ENCODE measurements at regions not wholly inside any gene's neighbourhood (a gene's known extent, or its start where the extent isn't known, plus 50 kb on each side); places are given as distances from the start of the nearest gene placed in this dataset.
A peak's percentile ranks its signal among the peaks of the same experiment; 100 is the strongest.

DNA sequence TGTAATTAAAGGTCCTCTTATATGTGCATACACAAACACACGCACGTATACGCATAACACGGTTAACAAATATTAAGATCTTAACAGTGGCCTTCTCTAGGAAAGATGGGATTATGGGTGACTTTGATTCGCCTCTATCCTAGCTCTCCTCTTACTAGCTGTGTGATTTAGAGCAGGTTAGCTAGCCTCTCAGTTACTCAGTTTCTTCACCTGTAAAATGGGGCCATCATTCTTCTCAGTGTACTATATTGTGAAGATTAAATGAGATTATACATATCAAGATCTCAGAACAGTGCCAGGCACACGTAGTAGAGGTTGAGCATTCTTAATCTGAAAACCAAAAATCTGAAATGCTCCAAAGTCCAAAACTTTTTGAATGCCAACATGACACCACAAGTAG is 159.3 kb downstream of the BCOR start:
- DNase-seq: no peak

DNA sequence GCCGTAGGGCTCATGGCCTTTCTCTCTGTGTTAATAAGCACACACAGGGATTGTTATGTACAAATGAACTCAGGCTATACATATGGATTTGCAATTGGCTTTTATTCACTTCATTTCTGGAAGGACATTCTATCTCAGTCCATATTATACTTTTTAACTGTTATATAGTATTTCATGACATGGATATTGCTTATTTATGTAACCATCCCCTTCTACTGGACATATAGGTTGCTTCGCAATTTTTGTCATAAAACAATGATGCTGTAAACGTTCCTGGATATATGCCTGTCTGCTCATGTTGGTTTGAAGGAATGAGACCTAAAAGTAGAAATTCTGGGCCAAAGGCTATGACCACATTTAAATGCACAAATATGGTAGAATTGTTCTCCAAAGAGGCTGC is 158.1 kb downstream of the BCOR start:
- no peak for DNase-seq

DNA sequence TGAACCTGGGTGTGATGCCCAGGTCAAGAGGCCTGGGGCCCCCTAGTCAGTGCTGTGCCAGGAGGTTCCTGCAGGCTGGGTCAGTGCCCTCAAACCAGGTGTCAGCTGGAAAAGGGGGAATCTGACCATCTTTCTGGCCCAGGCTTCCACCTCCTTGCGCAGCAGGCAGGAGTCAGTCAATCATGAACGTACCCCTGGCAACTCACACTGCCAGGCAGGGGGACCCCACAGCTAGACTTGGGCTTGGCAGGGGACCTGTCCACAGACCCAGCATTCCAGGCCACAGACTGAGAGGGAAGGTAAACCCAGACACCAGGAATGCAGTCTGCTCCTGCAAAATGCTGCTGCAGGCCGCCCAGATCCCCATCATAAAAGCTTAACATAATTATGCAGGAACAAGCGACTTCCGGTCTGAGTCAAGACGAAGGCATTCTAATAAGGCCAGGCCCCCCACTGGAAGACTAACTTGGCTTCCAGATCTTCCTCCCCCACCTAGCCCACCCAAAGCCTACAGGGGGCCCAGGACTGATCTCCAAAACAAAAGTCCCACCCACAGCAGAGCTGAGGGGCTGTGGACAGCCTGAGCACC is 156.3 kb downstream of the BCOR start:
- DNase-seq: no peak

DNA sequence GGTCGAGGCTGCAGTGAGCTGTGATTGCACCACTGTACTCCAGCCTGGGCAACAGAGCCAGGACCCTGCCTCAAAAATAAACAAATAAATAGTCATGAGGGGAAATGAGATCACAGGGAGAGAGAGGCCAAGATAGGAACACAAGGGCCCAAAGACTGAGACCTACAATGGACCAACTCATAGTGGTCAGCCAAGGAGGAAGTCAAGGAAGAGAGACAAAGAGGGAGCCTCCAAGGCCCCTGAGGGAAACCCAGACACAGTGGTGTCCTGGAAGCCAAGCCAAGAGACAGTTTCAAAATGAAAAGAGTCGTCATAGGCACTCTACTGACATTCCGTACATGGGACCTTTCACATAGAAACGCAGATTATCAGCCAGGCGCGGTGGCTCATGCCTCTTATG is 153.3 kb downstream of the BCOR start:
- DNase-seq: no peak

DNA sequence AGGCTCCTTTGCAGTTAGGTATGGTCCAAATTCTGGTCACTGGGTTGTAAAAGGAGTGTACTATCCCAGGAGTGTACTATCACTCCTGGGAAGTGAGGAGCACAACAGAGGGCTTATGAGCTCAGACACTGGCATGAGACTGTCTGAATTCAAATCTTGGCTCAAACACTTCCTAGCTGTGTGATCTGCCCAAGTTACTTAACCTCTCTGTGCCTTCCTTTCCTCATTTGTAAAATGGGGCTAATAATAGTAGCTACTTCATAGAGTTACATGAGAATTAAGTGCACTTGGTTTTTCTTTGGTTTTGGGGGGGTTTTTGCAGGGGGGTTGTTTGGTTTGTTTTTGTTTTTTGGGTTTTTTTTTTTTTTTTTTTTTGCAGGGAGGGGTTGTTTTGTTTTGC is 152.0 kb downstream of the BCOR start:
- no peak for DNase-seq

DNA sequence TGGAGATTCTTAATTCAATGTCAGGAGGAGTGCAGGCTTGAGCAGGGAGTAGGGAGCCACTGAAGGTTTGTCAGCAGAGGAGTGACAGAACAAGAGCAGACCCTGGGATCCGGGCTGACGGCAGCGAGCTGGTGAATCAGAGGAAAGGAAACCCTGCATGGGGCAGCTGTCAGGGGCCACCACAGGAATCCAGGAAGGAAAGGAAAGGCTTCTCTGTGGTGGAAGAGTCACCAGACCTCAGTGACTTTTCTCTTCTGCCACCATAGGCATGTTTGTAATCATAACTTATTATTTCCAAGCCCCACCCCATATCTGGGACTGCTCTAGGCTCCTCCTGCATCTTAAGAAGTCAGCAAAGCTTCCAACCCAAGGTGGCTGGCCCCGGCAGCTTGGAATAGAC is 150.9 kb downstream of the BCOR start:
- DNase-seq: no peak

DNA sequence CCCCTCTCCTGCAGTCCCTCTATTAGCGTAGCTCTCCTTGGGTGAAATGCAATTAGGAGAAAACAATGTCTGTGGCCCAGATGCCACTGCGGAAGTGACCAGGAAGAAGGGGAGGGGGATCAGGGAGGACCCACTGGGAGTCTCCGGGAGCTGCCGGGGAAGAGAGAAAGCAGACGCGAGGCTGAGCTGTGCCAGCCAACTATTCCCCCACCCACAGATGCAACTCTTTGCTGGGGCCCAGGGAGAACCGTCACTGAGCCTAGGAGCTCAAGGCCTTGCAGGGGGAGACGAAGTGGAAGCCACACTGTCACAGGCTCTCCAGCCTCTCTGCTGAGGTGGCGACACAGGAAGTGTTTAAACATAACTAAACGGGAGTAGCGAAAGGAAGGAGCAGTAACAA is 149.2 kb downstream of the BCOR start:
- no peak for DNase-seq

DNA sequence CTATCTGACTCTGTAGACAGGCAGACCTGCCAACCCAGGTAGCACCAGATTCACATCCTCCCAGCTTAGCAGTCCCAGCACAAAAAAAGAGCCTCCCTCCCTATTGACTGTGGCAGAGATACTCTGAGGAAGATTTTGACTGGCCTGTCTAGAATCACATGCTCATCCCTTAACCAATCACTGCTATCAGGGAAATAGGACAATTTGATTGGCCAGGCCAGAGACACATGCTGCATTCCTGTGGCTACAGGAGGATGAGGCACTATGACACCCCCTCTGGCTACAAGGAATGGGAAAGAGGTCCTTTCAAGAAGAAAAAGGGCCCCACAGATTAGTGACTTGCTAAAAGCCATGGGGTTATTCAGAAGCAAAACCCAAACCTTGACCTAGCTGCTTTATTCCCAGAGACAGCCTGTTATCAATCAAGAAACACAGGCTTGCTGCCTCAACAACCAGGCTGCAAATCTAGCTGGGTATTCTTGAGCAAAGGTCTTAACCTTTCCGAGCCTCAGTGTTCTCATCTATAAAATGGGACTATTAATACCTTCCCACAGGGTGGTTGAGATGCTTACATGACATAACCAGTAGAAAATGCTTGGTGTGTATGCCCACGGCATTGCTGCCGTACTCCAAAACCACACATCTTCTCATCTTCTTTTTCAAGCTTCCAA is 147.6 kb downstream of the BCOR start:
- no peak for DNase-seq

DNA sequence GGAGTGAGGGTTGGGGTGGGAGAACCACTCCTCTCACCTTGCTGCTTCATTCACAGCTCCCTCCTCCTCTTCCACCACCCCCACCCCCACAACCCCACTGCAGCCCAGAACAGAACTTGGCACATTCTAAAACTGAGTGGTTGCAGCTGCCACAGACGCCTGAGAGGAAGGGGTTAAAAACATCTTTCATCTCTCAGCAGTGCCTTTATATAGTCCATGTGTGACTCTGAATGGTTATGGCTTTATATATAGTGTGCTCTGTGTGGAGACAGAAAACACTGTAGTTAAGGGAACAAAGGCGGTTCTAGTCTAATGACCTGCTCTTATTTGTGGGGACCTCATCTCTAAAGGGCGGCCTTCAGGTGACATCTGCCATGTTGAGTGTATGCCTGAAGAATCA is 144.8 kb downstream of the BCOR start:
- no peak for DNase-seq

DNA sequence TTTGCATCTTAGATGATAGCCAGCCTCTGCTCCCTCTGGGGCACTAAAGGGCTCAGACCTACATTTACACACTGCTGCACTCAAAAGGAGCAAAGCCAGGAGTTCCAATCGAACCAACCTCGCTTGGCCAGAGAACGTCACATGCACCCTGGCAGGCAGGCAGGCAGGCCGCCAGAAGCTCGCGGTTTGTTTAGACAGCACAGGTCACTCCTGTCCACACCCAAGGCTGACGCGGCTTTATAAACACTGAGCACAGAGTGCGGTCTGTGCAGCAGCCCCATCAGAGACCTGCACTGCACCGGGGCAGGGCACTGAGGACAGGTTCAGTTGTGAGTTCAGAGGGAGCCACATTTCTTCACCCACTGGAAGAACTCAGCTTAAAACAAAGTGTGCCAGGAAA is 143.9 kb downstream of the BCOR start:
- DNase-seq: no peak

DNA sequence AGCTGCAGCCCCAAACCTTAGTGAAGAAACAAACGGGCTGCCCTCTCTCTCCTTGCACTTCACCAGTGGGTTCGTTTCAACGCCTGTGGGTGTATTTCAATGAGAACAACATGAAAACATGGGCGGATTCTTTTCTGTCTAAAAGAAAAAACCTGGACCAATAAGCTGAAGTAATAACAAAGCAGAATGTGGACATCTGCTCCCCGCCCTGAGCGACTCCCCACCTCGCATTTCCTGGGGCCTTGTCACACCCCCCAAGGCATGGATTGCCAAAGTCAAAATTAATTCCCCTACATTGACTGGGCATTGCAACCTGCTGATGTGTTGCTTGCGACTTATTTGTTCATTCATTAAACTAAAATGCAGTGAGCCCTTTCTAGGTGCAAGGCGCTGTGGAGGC is 142.9 kb downstream of the BCOR start:
- no peak for DNase-seq

DNA sequence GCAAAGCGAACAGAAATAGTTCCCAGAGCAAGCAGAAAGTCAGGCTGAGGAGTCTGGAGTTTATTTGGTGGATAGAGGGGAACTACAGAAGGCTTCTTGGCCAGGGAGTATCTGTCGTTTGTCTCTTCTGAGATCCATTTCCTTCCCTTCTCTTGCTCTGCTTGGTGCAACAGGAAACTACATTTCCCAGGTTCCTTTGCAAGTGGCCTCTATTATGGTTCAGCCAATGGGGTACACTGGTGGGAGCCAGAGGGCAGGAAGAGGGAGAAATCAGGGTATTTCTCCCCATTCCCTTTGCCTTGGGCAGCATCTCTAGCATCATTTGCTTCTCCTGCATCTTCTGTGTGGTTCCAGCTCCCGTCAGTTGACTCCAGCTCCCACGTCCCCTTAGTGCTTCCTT is 142.1 kb downstream of the BCOR start:
- DNase-seq: no peak

DNA sequence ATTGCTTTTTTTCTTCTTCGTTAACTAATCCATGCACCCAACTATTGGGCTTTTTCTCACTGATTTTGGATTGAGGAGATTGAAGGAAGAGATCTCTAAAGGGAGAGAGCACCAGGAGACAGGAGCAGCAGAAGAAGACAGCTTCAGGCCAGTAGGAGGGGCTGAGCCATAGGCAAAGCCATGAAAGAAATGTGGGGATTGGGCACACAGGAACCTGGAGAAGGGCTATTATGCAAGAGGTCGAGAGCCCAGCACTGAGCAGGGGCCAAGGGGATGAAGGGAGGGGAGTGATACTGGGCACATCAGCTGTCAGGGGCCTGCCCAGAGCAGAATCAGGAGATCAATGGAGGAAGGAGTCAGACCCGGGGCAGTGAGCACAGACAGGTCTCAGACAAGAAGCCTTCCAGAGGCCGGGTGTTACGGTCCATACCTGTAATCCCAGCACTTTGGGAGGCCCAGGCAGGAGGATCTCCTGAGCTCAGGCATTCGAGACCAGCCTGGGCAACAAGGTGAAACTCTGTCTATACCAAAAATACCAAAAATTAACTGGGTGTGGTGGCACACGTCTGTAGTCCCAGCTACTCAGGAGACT is 140.9 kb downstream of the BCOR start:
- no peak for DNase-seq

DNA sequence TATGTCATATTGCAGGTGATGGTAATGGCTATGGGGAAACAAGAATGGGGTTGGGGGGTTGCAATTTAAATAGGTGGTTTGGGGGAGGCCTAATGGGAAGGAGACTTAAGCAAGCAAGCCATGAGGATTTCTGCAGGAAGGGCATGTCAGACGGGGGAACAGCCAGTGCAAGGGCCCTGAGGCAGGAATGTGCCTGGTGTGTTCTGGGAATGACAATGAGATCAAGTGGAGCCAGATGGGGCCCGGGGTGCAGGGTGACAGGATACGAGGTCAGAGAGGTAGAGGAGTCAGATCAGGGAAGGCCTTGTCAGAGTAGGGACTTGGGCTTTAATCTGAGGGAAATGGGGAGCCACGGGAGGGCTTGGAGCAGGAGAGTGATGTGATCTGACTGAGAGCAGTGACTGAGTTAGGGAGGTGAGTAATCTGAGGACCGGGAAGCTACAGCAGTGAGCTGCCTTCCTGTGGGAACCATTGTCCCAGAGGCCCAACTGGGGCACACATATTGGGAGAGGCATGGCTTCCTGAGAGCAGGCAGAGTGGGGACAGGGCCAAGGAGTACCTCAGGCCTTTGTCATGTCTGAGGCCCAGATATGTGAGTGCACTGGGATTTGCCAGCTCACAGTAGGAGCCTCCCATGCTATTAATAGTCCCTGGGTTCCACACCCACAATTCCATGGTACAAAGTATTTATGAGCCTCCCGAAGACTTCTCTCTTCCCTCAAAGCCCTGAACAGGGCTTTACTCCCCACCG is 139.8 kb downstream of the BCOR start:
- DNase-seq: no peak

DNA sequence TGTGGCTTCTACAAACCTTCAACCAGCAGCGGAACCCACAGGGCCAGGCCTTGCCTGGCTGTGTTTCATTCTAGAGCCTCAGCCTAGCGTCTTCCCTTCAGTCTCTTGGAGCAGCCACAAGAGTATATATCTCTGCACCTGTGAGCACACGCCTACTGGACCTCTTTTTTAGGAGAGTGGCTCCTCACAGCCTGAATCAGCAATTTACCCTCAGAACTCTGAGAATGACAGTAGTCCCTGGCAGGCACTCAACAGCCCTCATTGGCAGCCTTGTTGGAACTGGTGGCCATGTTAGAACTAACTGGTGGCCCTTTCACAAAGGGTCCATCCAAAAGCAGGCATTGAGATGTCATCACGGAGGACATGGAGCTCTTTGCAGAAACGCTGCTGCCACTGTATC is 138.9 kb downstream of the BCOR start:
- no peak for DNase-seq

DNA sequence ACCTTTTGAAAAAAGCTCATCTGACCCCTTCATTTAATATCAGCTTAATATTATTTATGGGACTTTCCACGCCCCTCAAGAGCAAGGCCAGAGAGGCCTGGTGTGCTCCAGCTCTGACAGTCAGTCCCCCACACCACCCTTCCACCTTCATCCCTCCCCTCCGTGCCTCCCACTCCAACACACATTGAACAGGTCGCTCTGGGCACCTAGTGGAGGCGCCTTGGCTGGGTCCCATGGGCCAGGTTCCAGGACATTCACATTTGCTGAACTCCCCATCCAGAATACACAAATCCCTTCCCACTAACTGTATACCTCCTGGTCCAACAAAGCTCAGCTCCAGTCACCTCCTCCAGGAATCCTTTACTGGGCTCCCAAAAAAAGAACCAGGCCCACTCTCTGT is 137.5 kb downstream of the BCOR start:
- no peak for DNase-seq

DNA sequence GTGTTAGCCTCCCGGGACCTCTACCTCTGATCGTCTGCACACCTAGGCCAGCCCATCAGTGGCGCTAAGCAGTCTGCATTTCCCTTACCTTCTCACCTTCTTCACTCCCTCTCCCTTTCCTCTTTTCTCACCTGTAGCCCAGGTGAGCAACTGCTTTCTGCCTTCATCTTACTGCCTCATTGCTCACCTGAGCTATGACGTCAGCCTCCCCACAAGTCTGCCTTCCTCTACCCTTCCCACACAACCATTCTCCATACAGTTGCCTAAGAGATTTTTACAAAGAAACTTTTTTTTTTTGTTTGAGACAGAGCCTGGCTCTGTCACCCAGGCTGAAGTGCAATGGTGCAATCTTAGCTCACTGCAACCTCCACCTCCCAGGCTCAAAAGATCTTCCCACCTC is 136.3 kb downstream of the BCOR start:
- no peak for DNase-seq

DNA sequence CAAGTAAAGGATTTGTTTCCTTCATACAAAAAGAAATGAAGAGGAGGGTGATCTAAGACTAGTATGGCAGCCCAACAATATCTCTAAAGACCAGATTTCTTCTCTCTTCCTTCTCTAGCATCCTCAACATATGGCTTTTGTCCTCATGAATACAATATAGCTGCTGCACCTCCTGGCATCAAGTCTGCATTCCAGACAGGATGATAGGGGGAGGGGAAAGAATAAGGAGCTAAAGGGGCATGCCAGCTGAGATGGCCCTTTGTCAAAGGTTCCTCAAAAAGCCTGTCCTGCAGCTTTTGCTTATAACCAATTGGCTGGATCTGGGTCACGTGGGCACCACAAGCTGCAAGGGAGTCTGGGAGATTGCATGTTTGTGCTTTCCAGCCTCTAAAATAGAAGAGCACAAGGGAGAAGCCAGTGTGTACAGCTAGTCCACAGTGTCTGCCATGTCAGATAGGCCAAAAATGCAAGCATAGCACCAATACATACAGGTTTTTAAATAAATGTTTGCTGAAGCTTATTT is 132.6 kb downstream of the BCOR start:
- DNase-seq: no peak

DNA sequence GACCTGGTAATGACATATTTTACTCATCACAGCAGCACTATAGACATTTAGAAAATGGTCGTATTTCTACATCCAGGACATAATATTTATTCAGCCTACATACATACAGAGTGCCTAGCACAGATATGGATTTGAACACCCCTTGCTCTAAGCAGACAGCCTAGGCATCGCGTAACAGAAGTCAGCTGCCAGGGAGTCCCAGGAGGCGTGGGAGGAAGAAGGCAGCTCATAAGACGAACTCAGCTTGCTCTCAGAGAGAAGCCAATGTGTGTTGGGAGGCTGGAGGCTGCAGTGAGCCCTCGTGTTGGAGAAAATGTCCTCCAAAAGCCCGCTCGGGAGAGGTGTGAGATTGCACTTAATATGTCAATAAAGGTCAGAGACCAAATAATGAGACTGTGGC is 131.6 kb downstream of the BCOR start:
- no peak for DNase-seq

DNA sequence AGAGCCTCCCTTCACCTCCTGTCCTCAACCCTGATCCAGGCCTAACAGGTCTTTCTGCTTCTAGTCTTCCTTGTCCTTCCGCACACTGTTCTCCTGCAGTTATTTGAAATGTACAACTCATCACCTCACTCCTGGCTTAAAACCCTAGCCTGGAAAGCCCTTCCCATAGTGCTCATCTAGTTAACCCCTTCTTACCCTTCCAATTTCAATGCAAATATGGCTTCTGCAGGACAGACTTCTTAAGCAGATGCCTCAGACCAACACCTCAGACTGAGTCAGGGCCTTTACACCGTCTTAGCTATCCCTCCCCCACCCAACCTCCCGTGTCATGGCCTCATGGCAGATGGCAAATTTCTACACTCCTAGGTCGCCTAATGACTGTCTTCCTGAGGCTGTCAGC is 130.4 kb downstream of the BCOR start:
- no peak for DNase-seq

DNA sequence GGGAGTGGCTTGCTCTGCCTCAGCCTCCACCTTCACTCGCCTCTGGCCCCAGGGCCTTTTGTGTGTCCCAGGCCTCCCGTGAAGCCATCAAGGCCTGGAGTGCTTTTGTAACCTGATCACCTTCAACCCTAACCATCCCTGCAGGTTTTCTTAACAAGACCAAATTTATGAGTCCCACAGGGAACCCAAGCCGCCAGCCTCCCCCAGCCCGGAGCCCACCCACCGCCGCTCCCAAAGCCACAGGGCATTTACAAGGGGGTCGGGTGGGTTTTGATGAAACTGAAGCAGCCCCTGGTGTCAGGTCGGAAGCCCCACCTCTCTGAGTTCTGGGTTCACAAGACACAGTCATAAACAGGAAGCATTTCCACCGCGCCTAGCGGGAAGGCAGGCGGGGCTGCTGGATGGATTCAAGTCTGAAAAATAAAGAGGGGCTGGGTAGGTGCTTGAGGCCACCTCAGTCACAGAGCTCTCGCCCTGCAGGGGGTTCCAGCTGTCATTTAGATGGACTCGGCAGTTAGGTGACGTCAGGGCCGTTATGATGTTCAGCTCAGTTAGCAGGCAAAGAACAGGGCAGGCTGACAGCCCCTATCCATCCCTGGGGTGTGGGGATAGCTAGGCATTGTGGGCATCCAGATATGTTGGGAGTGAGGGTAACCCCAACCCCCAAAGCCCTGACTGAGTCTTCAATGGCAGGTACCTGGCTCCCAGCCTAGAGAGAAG is 128.5 kb downstream of the BCOR start:
- peak; percentile 7 for DNase-seq

DNA sequence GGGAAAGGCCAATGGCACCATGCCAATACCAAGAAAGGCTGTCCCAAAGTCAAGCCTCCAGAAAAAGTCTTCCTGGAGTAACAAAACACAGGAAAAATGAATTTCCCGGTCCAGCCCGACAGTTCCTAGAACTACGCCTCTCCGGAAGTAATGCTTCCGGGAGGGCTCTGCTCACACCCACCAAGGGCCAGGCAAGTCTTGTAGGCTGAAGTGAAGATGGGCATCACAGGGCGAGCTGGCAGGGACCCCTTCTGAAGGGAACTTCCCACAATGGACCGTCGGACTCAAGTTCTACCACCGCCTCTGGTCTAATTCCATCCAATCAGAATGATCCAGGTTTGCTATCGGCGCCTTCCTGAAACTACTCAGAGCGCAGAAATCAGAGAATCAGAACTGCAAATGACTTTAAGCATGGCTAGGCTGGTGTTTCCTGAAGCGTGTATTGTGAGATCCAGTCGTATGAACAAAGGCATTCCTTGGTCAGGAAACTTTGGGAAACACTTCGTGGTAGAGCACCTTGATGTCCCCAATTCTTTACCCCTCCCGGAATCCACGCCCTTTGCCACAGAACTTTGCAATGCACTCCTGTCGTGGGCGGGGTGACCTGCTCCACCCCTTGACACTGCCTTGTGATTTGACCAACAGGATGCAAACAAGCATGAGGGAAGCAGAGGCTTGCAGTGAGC is 127.8 kb downstream of the BCOR start:
- no peak for DNase-seq

DNA sequence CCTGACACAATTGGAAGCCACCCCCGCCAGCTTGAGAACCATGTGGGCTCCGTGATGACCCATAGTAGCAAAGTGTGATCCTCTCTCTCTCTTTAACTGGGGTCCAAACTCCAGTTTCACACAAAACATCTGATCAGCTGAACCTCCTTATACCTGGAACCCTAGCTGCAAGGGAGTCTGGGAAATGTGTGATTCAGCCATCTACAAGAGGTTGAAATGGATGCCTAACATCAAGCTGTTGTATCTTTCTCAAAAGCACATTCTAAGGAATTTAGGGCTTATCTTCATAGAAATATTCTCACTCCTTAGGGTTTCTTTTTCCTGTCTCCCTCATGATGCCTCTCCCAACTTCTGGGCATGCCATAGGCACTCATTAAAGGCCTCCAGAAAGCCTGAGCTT is 126.0 kb downstream of the BCOR start:
- DNase-seq: no peak
